Activated CD8-positive, alpha-beta memory T cell treated with anti-CD3 and anti-CD28 coated beads, Interleukin-2, amount 10 ng/mL, durations not matched to agents 7 days and 5 days (primary cell): ENCODE measurements at regions not wholly inside any gene's neighbourhood (a gene's known extent, or its start where the extent isn't known, plus 50 kb on each side); places are given as distances from the start of the nearest gene placed in this dataset.
"Not testable (repeated sequence)": the region's sequence is repeated elsewhere in the genome, so short reads cannot be mapped to it uniquely, and the experiment has no call there.

Experiments
- ATAC-seq: fragments of 150-1000 bp; cut with Tn5 transposase; one replicate; pipeline ENCODE4 v1.10.0; 2021; ENCODE audit warnings: moderate library complexity
- CTCF ChIA-PET: fragments of 350-600 bp; sonication (Branson Sonifier 250); formaldehyde crosslinking; loops from one replicate; lab custom pipeline; 2021; ENCODE audit warnings: antibody characterized with exemption; lab: Charles Lee
- DNase-seq: peaks from one replicate; pipeline ENCODE4 v3.0.0-alpha.2; 2020
- H3K27ac Mint-ChIP-seq: one replicate; pipeline ENCODE4 v1.8.0; 2021; ENCODE audit warnings: mild to moderate bottlenecking, mixed read lengths
- H3K27me3 Mint-ChIP-seq: one replicate; pipeline ENCODE4 v1.8.0; 2021; ENCODE audit warnings: mixed read lengths
- H3K36me3 Mint-ChIP-seq: one replicate; pipeline ENCODE4 v1.8.0; 2021; ENCODE audit warnings: mild to moderate bottlenecking, mixed read lengths
- H3K4me1 Mint-ChIP-seq: one replicate; pipeline ENCODE4 v1.8.0; 2021; ENCODE audit warnings: mixed read lengths
- H3K4me3 Mint-ChIP-seq: one replicate; pipeline ENCODE4 v1.8.0; 2021; ENCODE audit warnings: mild to moderate bottlenecking, moderate library complexity, mixed read lengths
- H3K9me3 Mint-ChIP-seq: one replicate; pipeline ENCODE4 v1.8.0; 2022; ENCODE audit warnings: low read depth, mixed read lengths

- Mint-ChIP-seq H3K4me1 (peaks cover 50% of the 10 kb centered on the region), H3K27ac (peak overlapping the region; percentile 87), H3K4me3 (no peak overlapping the region), H3K36me3 (no peaks in the 10 kb centered on the region), H3K27me3 (peaks cover 2% of the 10 kb centered on the region), H3K9me3 (no peaks in the 10 kb centered on the region)
- DNase-seq (peak; percentile 52), ATAC-seq (peak; percentile 77)
- CTCF ChIA-PET = interaction anchor here (0.5 to 1.1 kb wide), 3 partner anchors 10 to 174 kb away, joined by 3 to 4 read pairs (median 3); no protein-coding TSS in a partner anchor
These were observed 252.4 kb upstream of the DUSP10 start for GRCh38 chr1:221994274-221994698.

GRCh38 chr1:221993444-221993948 lies 251.6 kb upstream of the DUSP10 start:
- CTCF ChIA-PET = interaction anchor here (0.9 to 1.1 kb wide), 2 partner anchors 9 to 19 kb away, joined by 3 read pairs; no protein-coding TSS in a partner anchor
- Mint-ChIP-seq H3K27me3 (peaks cover 2% of the 10 kb centered on the region), H3K4me3 (no peak overlapping the region), H3K27ac (peak overlapping the region; percentile 78), H3K4me1 (peaks cover 50% of the 10 kb centered on the region), H3K9me3 (no peaks in the 10 kb centered on the region), H3K36me3 (no peaks in the 10 kb centered on the region)
- DNase-seq (no peak), ATAC-seq (no peak)

- Mint-ChIP-seq H3K4me1 (peaks cover 55% of the 10 kb centered on the region), H3K4me3 (no peak overlapping the region)
- DNase-seq = no peak
These were observed 250.5 kb upstream of the DUSP10 start for GRCh38 chr1:221992427-221992826.

GRCh38 chr1:221991221-221991620 lies 249.3 kb upstream of the DUSP10 start:
- H3K4me1 Mint-ChIP-seq = peaks cover 55% of the 10 kb centered on the region
- H3K4me3 Mint-ChIP-seq = no peak overlapping the region
- DNase-seq (no peak), ATAC-seq (no peak)
- no peak overlapping the region for H3K27ac Mint-ChIP-seq
- H3K9me3 Mint-ChIP-seq = no peaks in the 10 kb centered on the region
- peaks cover 1% of the 10 kb centered on the region for H3K36me3 Mint-ChIP-seq
- peaks cover 2% of the 10 kb centered on the region for H3K27me3 Mint-ChIP-seq
- CTCF ChIA-PET = interaction anchor here (0.6 kb wide), 1 partner anchor 723 kb away, joined by 3 read pairs; no protein-coding TSS in a partner anchor

More at GRCh38 chr1:221992427-221992826, 250.5 kb upstream of the DUSP10 start:
- Mint-ChIP-seq H3K27ac (no peak overlapping the region), H3K36me3 (peaks cover 1% of the 10 kb centered on the region), H3K9me3 (no peaks in the 10 kb centered on the region), H3K27me3 (peaks cover 2% of the 10 kb centered on the region)
- ATAC-seq = peak; percentile 29
- CTCF ChIA-PET = no interaction called here

GRCh38 chr1:221989741-221990140 lies 247.9 kb upstream of the DUSP10 start:
- peaks cover 49% of the 10 kb centered on the region for H3K4me1 Mint-ChIP-seq
- ATAC-seq (no peak), DNase-seq (no peak)
- H3K36me3 Mint-ChIP-seq = peaks cover 1% of the 10 kb centered on the region
- H3K9me3 Mint-ChIP-seq = no peaks in the 10 kb centered on the region
- no peak overlapping the region for H3K27ac Mint-ChIP-seq
- CTCF ChIA-PET = no interaction called here
- no peak overlapping the region for H3K4me3 Mint-ChIP-seq
- peaks cover 6% of the 10 kb centered on the region for H3K27me3 Mint-ChIP-seq

GRCh38 chr1:221988829-221989228 lies 246.9 kb upstream of the DUSP10 start:
- CTCF ChIA-PET = no interaction called here

GRCh38 chr1:221987860-221988520 lies 246.1 kb upstream of the DUSP10 start:
- H3K4me3 Mint-ChIP-seq = no peak overlapping the region

More at GRCh38 chr1:221988829-221989228, 246.9 kb upstream of the DUSP10 start:
- Mint-ChIP-seq H3K27me3 (peaks cover 6% of the 10 kb centered on the region), H3K36me3 (peaks cover 1% of the 10 kb centered on the region), H3K4me1 (peaks cover 40% of the 10 kb centered on the region), H3K9me3 (no peaks in the 10 kb centered on the region), H3K27ac (no peak overlapping the region), H3K4me3 (no peak overlapping the region)
- no peak for ATAC-seq
- DNase-seq = no peak

GRCh38 chr1:221983444-221983843 lies 241.6 kb upstream of the DUSP10 start:
- DNase-seq (no peak), ATAC-seq (no peak)
- H3K4me1 Mint-ChIP-seq = peaks cover 5% of the 10 kb centered on the region
- H3K36me3 Mint-ChIP-seq = peaks cover 1% of the 10 kb centered on the region
- CTCF ChIA-PET = interaction anchor here (1.2 kb wide), 1 partner anchor 11 kb away, joined by 3 read pairs; no protein-coding TSS in a partner anchor
- H3K4me3 Mint-ChIP-seq = no peak overlapping the region
- peaks cover 19% of the 10 kb centered on the region for H3K27me3 Mint-ChIP-seq
- no peaks in the 10 kb centered on the region for H3K9me3 Mint-ChIP-seq
- no peak overlapping the region for H3K27ac Mint-ChIP-seq

More at GRCh38 chr1:221987860-221988520, 246.1 kb upstream of the DUSP10 start:
- H3K9me3 Mint-ChIP-seq = no peaks in the 10 kb centered on the region
- CTCF ChIA-PET = no interaction called here
- no peak overlapping the region for H3K27ac Mint-ChIP-seq
- DNase-seq (no peak), ATAC-seq (no peak)
- peaks cover 34% of the 10 kb centered on the region for H3K4me1 Mint-ChIP-seq
- H3K36me3 Mint-ChIP-seq = peaks cover 1% of the 10 kb centered on the region
- H3K27me3 Mint-ChIP-seq = peaks cover 12% of the 10 kb centered on the region

GRCh38 chr1:221981461-221981860 lies 239.6 kb upstream of the DUSP10 start:
- Mint-ChIP-seq H3K9me3 (no peaks in the 10 kb centered on the region), H3K27me3 (peaks cover 19% of the 10 kb centered on the region), H3K36me3 (no peaks in the 10 kb centered on the region), H3K4me3 (no peak overlapping the region), H3K4me1 (no peaks in the 10 kb centered on the region), H3K27ac (no peak overlapping the region)
- DNase-seq (no peak), ATAC-seq (no peak)
- CTCF ChIA-PET = interaction anchor here (0.5 kb wide), 1 partner anchor 621 kb away, joined by 3 read pairs; no protein-coding TSS in a partner anchor

GRCh38 chr1:221979444-221980032 lies 237.6 kb upstream of the DUSP10 start:
- H3K27me3 Mint-ChIP-seq = peaks cover 15% of the 10 kb centered on the region
- H3K36me3 Mint-ChIP-seq = no peaks in the 10 kb centered on the region
- H3K9me3 Mint-ChIP-seq = no peaks in the 10 kb centered on the region
- no peak overlapping the region for H3K4me3 Mint-ChIP-seq
- CTCF ChIA-PET = no interaction called here
- DNase-seq = no peak
- H3K4me1 Mint-ChIP-seq = no peaks in the 10 kb centered on the region
- H3K27ac Mint-ChIP-seq = no peak overlapping the region
- ATAC-seq = no peak

GRCh38 chr1:221978631-221979334 lies 236.9 kb upstream of the DUSP10 start:
- CTCF ChIA-PET, H3K36me3 Mint-ChIP-seq, H3K27ac Mint-ChIP-seq, H3K9me3 Mint-ChIP-seq, DNase-seq, H3K4me3 Mint-ChIP-seq, H3K4me1 Mint-ChIP-seq, ATAC-seq: not testable (repeated sequence)
- H3K27me3 Mint-ChIP-seq = peaks cover 15% of the 10 kb centered on the region

DNA sequence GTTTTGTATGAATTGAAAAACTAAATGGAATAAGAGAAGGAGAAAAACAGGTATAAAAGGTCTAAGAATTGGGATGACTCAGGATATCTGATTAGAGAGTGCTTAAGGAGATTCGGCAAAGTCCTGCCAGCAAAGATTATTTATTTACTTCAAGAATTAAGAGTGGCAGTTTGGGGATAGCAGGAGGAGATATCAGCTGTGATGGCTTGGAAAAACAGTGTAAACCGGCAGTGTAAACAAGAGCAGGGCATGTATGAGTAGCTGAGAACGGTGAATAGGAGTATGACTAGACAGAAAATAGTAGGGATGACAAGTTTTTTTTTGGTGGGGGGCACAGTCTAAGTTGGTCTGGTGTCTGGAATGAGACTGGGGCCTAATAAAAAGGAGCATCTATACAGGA lies 231.9 kb upstream of the DUSP10 start:
- H3K4me3 Mint-ChIP-seq, H3K4me1 Mint-ChIP-seq, H3K27me3 Mint-ChIP-seq, DNase-seq, CTCF ChIA-PET, ATAC-seq, H3K27ac Mint-ChIP-seq, H3K9me3 Mint-ChIP-seq, H3K36me3 Mint-ChIP-seq: not testable (repeated sequence)
